ENCODE measurements at regions not wholly inside any gene's neighbourhood (a gene's known extent, or its start where the extent isn't known, plus 50 kb on each side); places are given as distances from the start of the nearest gene placed in this dataset.

DNA sequence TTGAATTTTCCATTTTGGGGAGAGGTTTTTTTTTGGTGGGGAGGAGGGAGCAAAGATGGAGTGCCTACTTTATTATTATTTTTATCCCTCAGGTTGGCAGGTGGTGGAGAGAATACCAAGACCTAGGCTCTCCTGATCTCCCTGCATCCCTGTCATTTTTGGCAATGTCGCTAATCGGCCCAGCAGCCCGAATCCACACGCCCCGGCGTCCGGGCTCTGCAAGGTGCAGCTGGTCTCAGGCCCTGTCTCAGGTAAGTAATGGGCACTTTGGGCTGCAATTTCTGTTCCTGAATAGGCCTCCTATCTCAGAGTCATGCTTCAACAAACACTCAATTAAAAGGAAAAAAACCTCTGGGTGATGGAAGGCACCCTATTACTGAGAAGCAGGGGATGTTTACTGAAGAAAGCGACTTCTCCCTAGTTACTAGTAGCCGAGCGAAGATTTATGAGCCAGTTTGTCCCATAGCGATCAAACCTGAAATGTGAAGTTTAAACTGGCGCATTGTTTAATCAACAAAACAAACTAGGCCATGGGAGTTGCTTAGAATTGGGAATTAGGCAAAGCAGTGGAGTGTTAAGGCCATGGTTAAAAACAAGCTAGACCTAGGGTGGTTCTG lies 137.8 kb downstream of the RWDD3 start:
- intact Hi-C loops (cut with DNase I; ENCODE audit: low total_unique reads): no loop called here
- no peak overlapping the region for H3K27ac ChIP-seq
- in situ Hi-C loops (cut with MboI; ENCODE audit: low sequenced_read_pairs in 4 of 4): no loop called here
- H3K36me3 ChIP-seq: no peaks in the 10 kb centered on the region
- no peaks in the 10 kb centered on the region for H3K27me3 ChIP-seq
- H3K4me1 ChIP-seq: no peaks in the 10 kb centered on the region
- DNase-seq (no peak), ATAC-seq (no peak)
- H3K4me3 ChIP-seq: no peak overlapping the region
- no peaks in the 10 kb centered on the region for H3K9me3 ChIP-seq
- TF ChIP-seq POLR2A (IDR thresholded peaks at IDR 0.05) (no peak), CTCF (IDR thresholded peaks at IDR 0.05 in 4 of 5, conservative IDR thresholded peaks at IDR 0.05 in 1 of 5) (no peak)

DNA sequence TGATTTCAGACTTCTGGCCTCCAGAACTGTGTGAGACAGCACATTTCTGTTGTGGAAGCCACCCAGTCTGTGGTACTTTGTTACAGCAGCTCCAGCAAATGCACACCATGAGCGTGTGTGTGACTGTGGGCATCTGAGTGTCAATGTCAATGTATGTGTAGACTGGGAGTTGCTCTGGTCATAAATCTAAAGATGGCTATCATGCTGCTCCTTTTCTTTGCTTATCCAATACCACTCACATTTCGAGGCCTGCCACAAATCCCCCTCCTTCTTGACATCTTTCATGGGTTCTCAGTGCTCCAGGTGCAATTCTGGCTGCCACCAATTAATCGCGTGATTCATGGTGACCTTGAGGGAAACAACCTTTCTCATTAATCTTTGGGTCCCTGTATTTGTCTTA lies 141.2 kb downstream of the RWDD3 start:
- Histone ChIP-seq H3K36me3 (no peaks in the 10 kb centered on the region), H3K9me3 (no peaks in the 10 kb centered on the region), H3K4me1 (no peaks in the 10 kb centered on the region), H3K27ac (no peak overlapping the region), H3K4me3 (no peak overlapping the region), H3K27me3 (no peaks in the 10 kb centered on the region)
- intact Hi-C loops (cut with DNase I; ENCODE audit: low total_unique reads) (no loop called here), in situ Hi-C loops (cut with MboI; ENCODE audit: low sequenced_read_pairs in 4 of 4) (no loop called here)
- TF ChIP-seq POLR2A (IDR thresholded peaks at IDR 0.05) (no peak), CTCF (IDR thresholded peaks at IDR 0.05 in 4 of 5, conservative IDR thresholded peaks at IDR 0.05 in 1 of 5) (no peak)
- DNase-seq (no peak), ATAC-seq (no peak)

GRCh38 chr1:95380909-95381308 lies 146.9 kb downstream of the RWDD3 start:
- Histone ChIP-seq H3K9me3 (no peaks in the 10 kb centered on the region), H3K4me1 (no peaks in the 10 kb centered on the region), H3K27ac (no peak overlapping the region), H3K36me3 (no peaks in the 10 kb centered on the region), H3K27me3 (no peaks in the 10 kb centered on the region), H3K4me3 (no peak overlapping the region)
- TF ChIP-seq CTCF (IDR thresholded peaks at IDR 0.05 in 4 of 5, conservative IDR thresholded peaks at IDR 0.05 in 1 of 5) (no peak), POLR2A (IDR thresholded peaks at IDR 0.05) (no peak)
- intact Hi-C loops (cut with DNase I; ENCODE audit: low total_unique reads): no loop called here
- in situ Hi-C loops (cut with MboI; ENCODE audit: low sequenced_read_pairs in 4 of 4): no loop called here
- ATAC-seq (no peak), DNase-seq (no peak)

DNA sequence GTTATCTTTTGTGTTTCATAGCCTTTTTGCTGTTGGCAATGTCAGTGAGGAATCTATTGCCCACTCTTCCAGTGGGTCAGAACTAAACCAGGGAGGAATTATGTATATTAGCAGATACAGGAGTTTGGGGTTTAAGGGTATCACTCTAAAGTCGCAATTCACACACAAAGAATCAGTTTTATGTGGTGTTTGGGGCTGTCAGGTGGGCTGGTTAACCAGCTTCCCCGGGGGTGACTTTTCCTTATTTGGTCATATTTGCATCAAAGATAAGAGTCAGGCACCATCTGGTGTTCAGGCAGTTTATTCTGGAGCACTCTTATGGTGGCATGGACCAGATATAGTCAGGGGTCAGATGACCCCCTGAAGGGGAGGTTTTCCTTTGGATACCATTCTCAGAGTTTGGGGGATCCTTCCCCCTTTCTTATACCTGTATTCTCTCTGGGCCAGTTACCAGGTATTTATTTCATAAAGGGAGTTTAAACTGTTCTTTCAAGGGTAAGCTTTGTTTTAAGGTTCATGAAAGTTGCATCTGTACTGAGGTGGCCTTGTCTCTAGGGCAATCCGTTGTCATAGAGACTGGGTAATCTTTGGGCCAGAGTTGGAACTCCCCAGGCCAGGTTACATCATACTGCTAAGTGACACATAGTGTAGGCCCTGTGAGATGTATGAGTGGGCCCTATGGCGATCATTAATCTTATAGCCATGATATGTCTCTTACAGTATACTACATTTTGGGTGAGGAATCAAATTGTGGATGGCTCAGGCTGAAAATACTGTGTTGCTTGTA lies 148.2 kb downstream of the RWDD3 start:
- no peak for TF ChIP-seq POLR2A (IDR thresholded peaks at IDR 0.05)
- TF ChIP-seq CTCF (IDR thresholded peaks at IDR 0.05 in 4 of 5, conservative IDR thresholded peaks at IDR 0.05 in 1 of 5): no peak
- H3K4me1 ChIP-seq: no peaks in the 10 kb centered on the region
- H3K27ac ChIP-seq: no peak overlapping the region
- H3K36me3 ChIP-seq: no peaks in the 10 kb centered on the region
- intact Hi-C loops (cut with DNase I; ENCODE audit: low total_unique reads) (no loop called here), in situ Hi-C loops (cut with MboI; ENCODE audit: low sequenced_read_pairs in 4 of 4) (no loop called here)
- no peaks in the 10 kb centered on the region for H3K27me3 ChIP-seq
- no peak for ATAC-seq
- DNase-seq: no peak
- no peaks in the 10 kb centered on the region for H3K9me3 ChIP-seq
- H3K4me3 ChIP-seq: no peak overlapping the region

All from gastrocnemius medialis (tissue), 4 donors.